ENCODE measurements at regions not wholly inside any gene's neighbourhood (a gene's known extent, or its start where the extent isn't known, plus 50 kb on each side); places are given as distances from the start of the nearest gene placed in this dataset.
"Not testable (repeated sequence)": the region's sequence is repeated elsewhere in the genome, so short reads cannot be mapped to it uniquely, and the experiment has no call there.

- not testable (repeated sequence) for TF ChIP-seq GABPB1 (CRISPR knock-in tag; IDR thresholded peaks at IDR 0.05); FOXK1 (CRISPR knock-in tag; IDR thresholded peaks at IDR 0.05); PRRX2 (CRISPR knock-in tag; IDR thresholded peaks at IDR 0.05); FOXP1 (CRISPR knock-in tag; IDR thresholded peaks at IDR 0.05; ENCODE audit: borderline replicate concordance); CTCF (IDR thresholded peaks at IDR 0.05); NR2C2 (CRISPR knock-in tag; IDR thresholded peaks at IDR 0.05); NFYB (CRISPR knock-in tag; conservative IDR thresholded peaks at IDR 0.05; ENCODE audit: low read depth); SP1 (CRISPR knock-in tag; conservative IDR thresholded peaks at IDR 0.05); KAT7 (CRISPR knock-in tag; IDR thresholded peaks at IDR 0.05; ENCODE audit: borderline replicate concordance); JAZF1 (CRISPR knock-in tag; IDR thresholded peaks at IDR 0.05); MAX (CRISPR knock-in tag; IDR thresholded peaks at IDR 0.05)
- TF ChIP-seq, protein P1, sequence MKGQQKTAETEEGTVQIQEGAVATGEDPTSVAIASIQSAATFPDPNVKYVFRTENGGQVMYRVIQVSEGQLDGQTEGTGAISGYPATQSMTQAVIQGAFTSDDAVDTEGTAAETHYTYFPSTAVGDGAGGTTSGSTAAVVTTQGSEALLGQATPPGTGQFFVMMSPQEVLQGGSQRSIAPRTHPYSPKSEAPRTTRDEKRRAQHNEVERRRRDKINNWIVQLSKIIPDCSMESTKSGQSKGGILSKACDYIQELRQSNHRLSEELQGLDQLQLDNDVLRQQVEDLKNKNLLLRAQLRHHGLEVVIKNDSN (CRISPR knock-in tag; IDR thresholded peaks at IDR 0.05): not testable (repeated sequence)
Measured at GRCh38 chrY:12448561-12448960, 252.5 kb upstream of the USP9Y start.
